Endothelial cell (in vitro differentiated cells): ENCODE measurements at regions not wholly inside any gene's neighbourhood (a gene's known extent, or its start where the extent isn't known, plus 50 kb on each side); places are given as distances from the start of the nearest gene placed in this dataset.

Experiments used
- DNase-seq: peaks from one replicate; pipeline ENCODE4 v3.0.0; 2021; ENCODE audit warnings: low spot score
- H3K27ac Mint-ChIP-seq: one replicate; pipeline ENCODE4 v1.8.0; 2021; ENCODE audit warnings: mixed read lengths, inconsistent platforms; ENCODE audit not compliant: unreplicated experiment
- H3K27me3 Mint-ChIP-seq: one replicate; pipeline ENCODE4 v1.8.0; 2021; ENCODE audit warnings: mild to moderate bottlenecking, moderate library complexity, mixed read lengths, inconsistent platforms; ENCODE audit not compliant: unreplicated experiment
- H3K36me3 Mint-ChIP-seq: one replicate; pipeline ENCODE4 v1.8.0; 2021; ENCODE audit warnings: mild to moderate bottlenecking, low read depth, mixed read lengths, inconsistent platforms; ENCODE audit not compliant: unreplicated experiment
- H3K4me1 Mint-ChIP-seq: one replicate; pipeline ENCODE4 v1.8.0; 2021; ENCODE audit warnings: mild to moderate bottlenecking, mixed read lengths, inconsistent platforms; ENCODE audit not compliant: unreplicated experiment
- H3K4me3 Mint-ChIP-seq: one replicate; pipeline ENCODE4 v1.8.0; 2021; ENCODE audit warnings: mild to moderate bottlenecking, mixed read lengths, inconsistent platforms; ENCODE audit not compliant: unreplicated experiment
- H3K9me3 Mint-ChIP-seq: one replicate; pipeline ENCODE4 v1.8.0; 2021; ENCODE audit warnings: mixed read lengths, inconsistent platforms; ENCODE audit not compliant: unreplicated experiment
- TF ChIP-seq, protein P1 (sequence below): fragments of 200-600 bp; sonication (generic); IDR thresholded peaks from one replicate; pipeline ENCODE4 v1.5.0; 2021; ENCODE audit warnings: antibody characterized with exemption; ENCODE audit not compliant: unreplicated experiment

DNA sequence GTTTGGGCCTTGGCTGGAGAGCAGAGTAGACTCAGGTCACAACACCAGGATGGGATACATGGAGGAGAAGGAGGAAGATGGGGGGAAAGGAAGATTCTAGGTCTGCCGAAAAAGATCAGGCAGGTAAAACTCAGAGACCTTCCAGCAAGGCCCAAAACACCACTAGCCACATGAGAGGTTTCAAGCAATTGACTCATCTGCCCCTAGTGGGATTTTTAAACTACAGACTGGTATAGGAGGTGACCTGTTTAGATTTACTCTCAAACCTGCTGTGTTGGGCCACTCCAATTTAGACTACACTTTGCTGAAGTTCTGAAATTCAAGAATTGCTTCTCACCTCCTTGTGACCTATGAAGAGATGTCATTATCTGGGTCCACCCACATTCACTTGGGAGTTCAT, 236.9 kb upstream of the SASH1 start:
- no peak for DNase-seq
- Mint-ChIP-seq H3K27me3 (no peaks in the 10 kb centered on the region), H3K4me1 (no peaks in the 10 kb centered on the region), H3K4me3 (no peak overlapping the region), H3K9me3 (no peaks in the 10 kb centered on the region), H3K36me3 (no peaks in the 10 kb centered on the region), H3K27ac (no peak overlapping the region)
- TF ChIP-seq, protein P1, sequence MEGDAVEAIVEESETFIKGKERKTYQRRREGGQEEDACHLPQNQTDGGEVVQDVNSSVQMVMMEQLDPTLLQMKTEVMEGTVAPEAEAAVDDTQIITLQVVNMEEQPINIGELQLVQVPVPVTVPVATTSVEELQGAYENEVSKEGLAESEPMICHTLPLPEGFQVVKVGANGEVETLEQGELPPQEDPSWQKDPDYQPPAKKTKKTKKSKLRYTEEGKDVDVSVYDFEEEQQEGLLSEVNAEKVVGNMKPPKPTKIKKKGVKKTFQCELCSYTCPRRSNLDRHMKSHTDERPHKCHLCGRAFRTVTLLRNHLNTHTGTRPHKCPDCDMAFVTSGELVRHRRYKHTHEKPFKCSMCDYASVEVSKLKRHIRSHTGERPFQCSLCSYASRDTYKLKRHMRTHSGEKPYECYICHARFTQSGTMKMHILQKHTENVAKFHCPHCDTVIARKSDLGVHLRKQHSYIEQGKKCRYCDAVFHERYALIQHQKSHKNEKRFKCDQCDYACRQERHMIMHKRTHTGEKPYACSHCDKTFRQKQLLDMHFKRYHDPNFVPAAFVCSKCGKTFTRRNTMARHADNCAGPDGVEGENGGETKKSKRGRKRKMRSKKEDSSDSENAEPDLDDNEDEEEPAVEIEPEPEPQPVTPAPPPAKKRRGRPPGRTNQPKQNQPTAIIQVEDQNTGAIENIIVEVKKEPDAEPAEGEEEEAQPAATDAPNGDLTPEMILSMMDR = no peak

DNA sequence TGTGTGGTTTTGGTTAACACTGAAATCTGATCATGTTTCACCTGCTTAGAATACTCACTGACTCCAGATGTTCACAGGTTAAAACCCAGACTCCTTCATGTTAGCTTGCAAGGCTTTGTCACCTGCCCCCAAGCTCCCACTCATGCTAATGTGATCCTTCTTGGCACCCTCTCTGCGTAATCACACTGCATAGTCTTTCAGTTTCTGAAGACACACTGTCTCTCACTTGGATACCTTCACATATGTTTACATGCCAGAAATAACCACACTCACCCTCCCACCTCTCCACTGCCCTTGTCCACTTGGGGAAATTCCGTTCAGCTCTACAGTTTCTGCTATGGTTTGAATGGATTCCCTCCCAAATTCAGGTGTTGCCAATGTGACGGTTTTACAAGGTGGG, 234.7 kb upstream of the SASH1 start:
- Mint-ChIP-seq H3K27ac (no peak overlapping the region), H3K4me3 (no peak overlapping the region), H3K27me3 (no peaks in the 10 kb centered on the region), H3K36me3 (no peaks in the 10 kb centered on the region), H3K4me1 (no peaks in the 10 kb centered on the region), H3K9me3 (no peaks in the 10 kb centered on the region)
- DNase-seq = no peak
- TF ChIP-seq, protein P1 = no peak

DNA sequence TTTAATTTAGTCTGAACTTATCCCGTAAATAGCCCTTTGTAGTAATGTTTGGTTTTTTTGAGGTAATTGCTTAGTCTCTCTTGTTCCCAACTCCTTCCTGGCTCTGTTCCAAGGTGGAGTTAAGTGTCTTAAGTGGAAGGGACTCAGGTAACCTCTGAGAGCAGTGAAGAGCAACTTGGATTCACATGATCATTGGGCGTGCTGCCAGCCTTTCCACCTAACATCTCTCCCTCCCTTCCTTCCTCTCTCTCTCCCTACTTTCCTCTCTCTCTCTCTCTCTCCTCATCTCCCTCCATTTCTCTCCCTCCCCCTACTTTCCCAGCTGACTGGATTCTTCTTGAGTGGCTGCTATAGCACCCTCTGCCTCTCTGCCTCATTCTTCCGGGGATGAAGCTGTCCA, 232.9 kb upstream of the SASH1 start:
- Mint-ChIP-seq H3K9me3 (no peaks in the 10 kb centered on the region), H3K27ac (no peak overlapping the region), H3K4me3 (no peak overlapping the region), H3K4me1 (no peaks in the 10 kb centered on the region), H3K36me3 (no peaks in the 10 kb centered on the region), H3K27me3 (no peaks in the 10 kb centered on the region)
- no peak for DNase-seq
- TF ChIP-seq, protein P1 = no peak

DNA sequence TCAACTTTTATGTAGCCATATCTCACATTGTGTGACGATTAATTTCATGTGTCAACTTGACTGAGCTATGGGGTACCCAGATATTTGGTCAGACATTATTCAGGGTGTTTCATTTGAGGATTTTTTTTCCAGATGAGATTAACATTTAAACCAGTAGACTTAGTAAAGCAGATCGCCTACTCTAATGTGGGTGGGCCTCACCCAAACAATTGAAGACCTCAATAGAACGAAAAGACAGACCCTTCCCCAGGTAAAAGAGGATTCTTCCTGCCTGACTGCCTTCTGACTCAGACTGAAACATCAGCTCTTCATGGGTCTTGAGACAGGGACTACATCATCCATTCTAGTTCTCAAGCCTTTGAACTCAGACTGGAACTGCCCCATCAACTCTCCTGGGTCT, 231.7 kb upstream of the SASH1 start:
- no peak overlapping the region for H3K27ac Mint-ChIP-seq
- no peaks in the 10 kb centered on the region for H3K9me3 Mint-ChIP-seq
- no peaks in the 10 kb centered on the region for H3K27me3 Mint-ChIP-seq
- no peaks in the 10 kb centered on the region for H3K4me1 Mint-ChIP-seq
- TF ChIP-seq, protein P1 = no peak
- H3K36me3 Mint-ChIP-seq = no peaks in the 10 kb centered on the region
- DNase-seq = no peak
- H3K4me3 Mint-ChIP-seq = no peak overlapping the region

DNA sequence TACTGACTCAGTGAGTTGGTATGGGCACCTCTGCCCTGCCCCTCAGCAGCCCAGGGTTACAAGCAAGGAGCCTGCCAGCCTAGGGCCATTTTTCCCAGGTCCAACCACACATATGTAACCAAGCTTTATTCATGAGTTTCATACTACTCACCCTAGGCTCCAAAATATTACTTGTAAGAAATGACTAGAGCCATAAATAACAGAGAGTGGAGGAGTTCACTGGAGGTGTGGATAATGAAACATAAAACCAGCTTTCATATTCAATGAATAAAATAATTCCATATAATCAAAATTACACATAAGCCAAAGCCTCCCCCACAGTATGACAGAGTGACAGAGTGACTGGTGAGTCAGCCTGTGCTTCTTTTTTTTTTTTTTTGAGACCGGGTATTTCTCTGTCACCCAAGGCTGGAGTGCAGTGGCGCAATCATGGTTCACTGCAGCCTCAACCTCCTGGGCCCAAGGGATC, 229.8 kb upstream of the SASH1 start:
- no peak overlapping the region for H3K27ac Mint-ChIP-seq

More for the DNA sequence above, 229.8 kb upstream of the SASH1 start:
- H3K4me1 Mint-ChIP-seq = no peaks in the 10 kb centered on the region
- H3K36me3 Mint-ChIP-seq = no peaks in the 10 kb centered on the region
- no peak overlapping the region for H3K4me3 Mint-ChIP-seq
- no peaks in the 10 kb centered on the region for H3K9me3 Mint-ChIP-seq
- DNase-seq = no peak
- TF ChIP-seq, protein P1 = no peak
- H3K27me3 Mint-ChIP-seq = no peaks in the 10 kb centered on the region
